ENCODE measurements at regions not wholly inside any gene's neighbourhood (a gene's known extent, or its start where the extent isn't known, plus 50 kb on each side); places are given as distances from the start of the nearest gene placed in this dataset.

GRCh38 chr4:34091451-34091850 lies 2152.9 kb downstream of the ARAP2 start:
- TF ChIP-seq CTCF (IDR thresholded peaks at IDR 0.05) (no peak), EZH2phosphoT487 (IDR thresholded peaks at IDR 0.05) (no peak), EZH2 (IDR thresholded peaks at IDR 0.05) (no peak)

Measured in neural progenitor cell (in vitro differentiated cells).